WTC11 (cell line): ENCODE measurements at regions not wholly inside any gene's neighbourhood (a gene's known extent, or its start where the extent isn't known, plus 50 kb on each side); places are given as distances from the start of the nearest gene placed in this dataset.

Experiments
- ATAC-seq: fragments of 200-7000 bp; cut with Tn5 transposase; 2 replicates; pipeline ENCODE4 v1.10.0; 2021; ENCODE audit warnings: mild to moderate bottlenecking, moderate library complexity
- CTCF ChIA-PET: fragments of 300-600 bp; sonication (Branson Sonifier 250); formaldehyde crosslinking; loops from one replicate; lab custom pipeline; 2021; ENCODE audit warnings: antibody characterized with exemption; lab: Charles Lee
- POLR2A ChIA-PET: fragments of 350-600 bp; sonication (Branson Sonifier 250); formaldehyde crosslinking; loops from one replicate; lab custom pipeline; 2021; ENCODE audit warnings: antibody characterized with exemption; lab: Charles Lee
- DNase-seq: peaks from one replicate; pipeline ENCODE4 v3.0.0; 2021; ENCODE audit warnings: low spot score
- H3K27ac Mint-ChIP-seq: 2 replicates; pipeline ENCODE4 v1.8.0; 2021; ENCODE audit warnings: mixed read lengths
- H3K27me3 Mint-ChIP-seq: 2 replicates; pipeline ENCODE4 v1.8.0; 2021; ENCODE audit warnings: low read depth, mild to moderate bottlenecking, moderate library complexity, mixed read lengths
- H3K36me3 Mint-ChIP-seq: 2 replicates; pipeline ENCODE4 v1.8.0; 2021; ENCODE audit warnings: mixed read lengths
- H3K4me1 Mint-ChIP-seq: 2 replicates; pipeline ENCODE4 v1.8.0; 2022; ENCODE audit warnings: mixed read lengths
- H3K4me3 Mint-ChIP-seq: 2 replicates; pipeline ENCODE4 v1.8.0; 2021; ENCODE audit warnings: mild to moderate bottlenecking, moderate library complexity, mixed read lengths
- H3K9me3 Mint-ChIP-seq: 2 replicates; pipeline ENCODE4 v1.8.0; 2021; ENCODE audit warnings: mixed read lengths
- CBFB ChIP-seq: sonication (generic); formaldehyde crosslinking; IDR thresholded peaks from 2 replicates; pipeline ENCODE4 v1.8.1; 2022; ENCODE audit warnings: mild to moderate bottlenecking, low read depth, missing genetic modification reagents
- FOXP1 ChIP-seq: sonication (generic); formaldehyde crosslinking; IDR thresholded peaks from 2 replicates; pipeline ENCODE4 v1.8.0; 2022; ENCODE audit warnings: missing genetic modification reagents, mild to moderate bottlenecking, moderate library complexity, borderline replicate concordance
- GABPB1 ChIP-seq: sonication (generic); formaldehyde crosslinking; IDR thresholded peaks from 2 replicates; pipeline ENCODE4 v1.8.1; 2023; ENCODE audit warnings: mild to moderate bottlenecking, missing genetic modification reagents
- GRHL2 ChIP-seq: fragments of 250-450 bp; sonication (Bioruptor Pico); IDR thresholded peaks from 2 replicates; pipeline ENCODE4 v1.8.0; 2022; ENCODE audit warnings: mild to moderate bottlenecking, moderate library complexity; ENCODE audit not compliant: insufficient replicate concordance, severe bottlenecking
- JAZF1 ChIP-seq: fragments of 250-450 bp; sonication (Bioruptor Pico); IDR thresholded peaks from 2 replicates; pipeline ENCODE4 v1.9.0; 2021; ENCODE audit warnings: moderate library complexity, mild to moderate bottlenecking, inconsistent platforms
- PRRX2 ChIP-seq: fragments of 250-450 bp; sonication (Bioruptor Pico); IDR thresholded peaks from 2 replicates; pipeline ENCODE4 v1.8.0; 2021; ENCODE audit warnings: mild to moderate bottlenecking
- TEAD4 ChIP-seq: sonication (generic); formaldehyde crosslinking; IDR thresholded peaks from 2 replicates; pipeline ENCODE4 v1.8.0; 2022; ENCODE audit warnings: mild to moderate bottlenecking, missing genetic modification reagents
- ZNF121 ChIP-seq: sonication (generic); formaldehyde crosslinking; IDR thresholded peaks from 2 replicates; pipeline ENCODE4 v1.8.0; 2023; ENCODE audit warnings: missing genetic modification reagents
- ZNF138 ChIP-seq: sonication (generic); formaldehyde crosslinking; conservative IDR thresholded peaks from 2 replicates; pipeline ENCODE4 v1.8.1; 2022; ENCODE audit warnings: mild to moderate bottlenecking, moderate library complexity, missing genetic modification reagents
- ZNF423 ChIP-seq: fragments of 250-450 bp; sonication (Bioruptor Pico); IDR thresholded peaks from 2 replicates; pipeline ENCODE4 v2.1.2; 2022; ENCODE audit warnings: mild to moderate bottlenecking, moderate library complexity
- TF ChIP-seq, protein P1 (sequence below): sonication (generic); formaldehyde crosslinking; IDR thresholded peaks from 2 replicates; pipeline ENCODE4 v1.8.1; 2023; ENCODE audit warnings: mild to moderate bottlenecking, missing genetic modification reagents
- TF ChIP-seq, protein P2 (sequence below): sonication (generic); formaldehyde crosslinking; IDR thresholded peaks from 2 replicates; pipeline ENCODE4 v1.8.0; 2022; ENCODE audit warnings: missing genetic modification reagents
- TF ChIP-seq, protein P3 (sequence below): sonication (generic); formaldehyde crosslinking; conservative IDR thresholded peaks from 2 replicates; pipeline ENCODE4 v1.8.1; 2023; ENCODE audit warnings: mild to moderate bottlenecking, low read depth, missing genetic modification reagents, moderate library complexity
- TF ChIP-seq, protein P4 (sequence below): fragments of 250-450 bp; sonication (Bioruptor Pico); IDR thresholded peaks from 2 replicates; pipeline ENCODE4 v1.9.0; 2021; ENCODE audit warnings: mild to moderate bottlenecking
- TF ChIP-seq, protein P5 (sequence below): sonication (generic); formaldehyde crosslinking; IDR thresholded peaks from 2 replicates; pipeline ENCODE4 v1.8.1; 2022; ENCODE audit warnings: low read depth, mild to moderate bottlenecking, moderate library complexity, missing genetic modification reagents, borderline replicate concordance

DNA sequence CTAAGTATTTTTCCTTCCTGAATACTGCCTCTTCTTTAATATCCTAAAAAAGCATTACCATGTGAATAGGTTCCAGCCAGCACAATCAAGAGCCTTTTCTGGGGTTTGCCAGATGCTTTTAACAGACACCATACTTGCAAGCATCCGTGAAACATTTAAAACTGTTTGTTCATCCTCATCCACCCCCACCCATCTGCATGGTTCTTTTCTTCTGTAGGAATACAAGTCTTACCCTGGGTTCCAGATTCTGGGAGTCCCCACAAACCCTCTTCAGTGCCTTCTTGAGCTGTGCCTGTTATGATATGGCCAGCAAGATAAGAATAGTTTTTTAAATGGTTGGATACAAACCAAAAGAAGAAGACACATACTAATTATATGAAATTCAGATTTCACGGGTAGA, 354.9 kb upstream of the PLXNA2 start:
- no peaks in the 10 kb centered on the region for H3K9me3 Mint-ChIP-seq
- no peaks in the 10 kb centered on the region for H3K27me3 Mint-ChIP-seq
- CTCF ChIA-PET = no interaction called here
- TF ChIP-seq ZNF423 (CRISPR knock-in tag) (no peak), ZNF121 (CRISPR knock-in tag) (no peak), GRHL2 (CRISPR knock-in tag) (no peak), PRRX2 (CRISPR knock-in tag) (no peak)
- TF ChIP-seq, protein P1, sequence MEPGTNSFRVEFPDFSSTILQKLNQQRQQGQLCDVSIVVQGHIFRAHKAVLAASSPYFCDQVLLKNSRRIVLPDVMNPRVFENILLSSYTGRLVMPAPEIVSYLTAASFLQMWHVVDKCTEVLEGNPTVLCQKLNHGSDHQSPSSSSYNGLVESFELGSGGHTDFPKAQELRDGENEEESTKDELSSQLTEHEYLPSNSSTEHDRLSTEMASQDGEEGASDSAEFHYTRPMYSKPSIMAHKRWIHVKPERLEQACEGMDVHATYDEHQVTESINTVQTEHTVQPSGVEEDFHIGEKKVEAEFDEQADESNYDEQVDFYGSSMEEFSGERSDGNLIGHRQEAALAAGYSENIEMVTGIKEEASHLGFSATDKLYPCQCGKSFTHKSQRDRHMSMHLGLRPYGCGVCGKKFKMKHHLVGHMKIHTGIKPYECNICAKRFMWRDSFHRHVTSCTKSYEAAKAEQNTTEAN (CRISPR knock-in tag) = no peak
- TF ChIP-seq, protein P2, sequence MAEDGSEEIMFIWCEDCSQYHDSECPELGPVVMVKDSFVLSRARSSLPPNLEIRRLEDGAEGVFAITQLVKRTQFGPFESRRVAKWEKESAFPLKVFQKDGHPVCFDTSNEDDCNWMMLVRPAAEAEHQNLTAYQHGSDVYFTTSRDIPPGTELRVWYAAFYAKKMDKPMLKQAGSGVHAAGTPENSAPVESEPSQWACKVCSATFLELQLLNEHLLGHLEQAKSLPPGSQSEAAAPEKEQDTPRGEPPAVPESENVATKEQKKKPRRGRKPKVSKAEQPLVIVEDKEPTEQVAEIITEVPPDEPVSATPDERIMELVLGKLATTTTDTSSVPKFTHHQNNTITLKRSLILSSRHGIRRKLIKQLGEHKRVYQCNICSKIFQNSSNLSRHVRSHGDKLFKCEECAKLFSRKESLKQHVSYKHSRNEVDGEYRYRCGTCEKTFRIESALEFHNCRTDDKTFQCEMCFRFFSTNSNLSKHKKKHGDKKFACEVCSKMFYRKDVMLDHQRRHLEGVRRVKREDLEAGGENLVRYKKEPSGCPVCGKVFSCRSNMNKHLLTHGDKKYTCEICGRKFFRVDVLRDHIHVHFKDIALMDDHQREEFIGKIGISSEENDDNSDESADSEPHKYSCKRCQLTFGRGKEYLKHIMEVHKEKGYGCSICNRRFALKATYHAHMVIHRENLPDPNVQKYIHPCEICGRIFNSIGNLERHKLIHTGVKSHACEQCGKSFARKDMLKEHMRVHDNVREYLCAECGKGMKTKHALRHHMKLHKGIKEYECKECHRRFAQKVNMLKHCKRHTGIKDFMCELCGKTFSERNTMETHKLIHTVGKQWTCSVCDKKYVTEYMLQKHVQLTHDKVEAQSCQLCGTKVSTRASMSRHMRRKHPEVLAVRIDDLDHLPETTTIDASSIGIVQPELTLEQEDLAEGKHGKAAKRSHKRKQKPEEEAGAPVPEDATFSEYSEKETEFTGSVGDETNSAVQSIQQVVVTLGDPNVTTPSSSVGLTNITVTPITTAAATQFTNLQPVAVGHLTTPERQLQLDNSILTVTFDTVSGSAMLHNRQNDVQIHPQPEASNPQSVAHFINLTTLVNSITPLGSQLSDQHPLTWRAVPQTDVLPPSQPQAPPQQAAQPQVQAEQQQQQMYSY (CRISPR knock-in tag) = no peak
- TF ChIP-seq, all 79 proteins: peak for 0
- H3K4me3 Mint-ChIP-seq = no peak overlapping the region
- no peak for ATAC-seq
- no peak overlapping the region for H3K27ac Mint-ChIP-seq
- peaks cover 57% of the 10 kb centered on the region for H3K4me1 Mint-ChIP-seq
- POLR2A ChIA-PET = no interaction called here
- DNase-seq = no peak
- no peaks in the 10 kb centered on the region for H3K36me3 Mint-ChIP-seq

DNA sequence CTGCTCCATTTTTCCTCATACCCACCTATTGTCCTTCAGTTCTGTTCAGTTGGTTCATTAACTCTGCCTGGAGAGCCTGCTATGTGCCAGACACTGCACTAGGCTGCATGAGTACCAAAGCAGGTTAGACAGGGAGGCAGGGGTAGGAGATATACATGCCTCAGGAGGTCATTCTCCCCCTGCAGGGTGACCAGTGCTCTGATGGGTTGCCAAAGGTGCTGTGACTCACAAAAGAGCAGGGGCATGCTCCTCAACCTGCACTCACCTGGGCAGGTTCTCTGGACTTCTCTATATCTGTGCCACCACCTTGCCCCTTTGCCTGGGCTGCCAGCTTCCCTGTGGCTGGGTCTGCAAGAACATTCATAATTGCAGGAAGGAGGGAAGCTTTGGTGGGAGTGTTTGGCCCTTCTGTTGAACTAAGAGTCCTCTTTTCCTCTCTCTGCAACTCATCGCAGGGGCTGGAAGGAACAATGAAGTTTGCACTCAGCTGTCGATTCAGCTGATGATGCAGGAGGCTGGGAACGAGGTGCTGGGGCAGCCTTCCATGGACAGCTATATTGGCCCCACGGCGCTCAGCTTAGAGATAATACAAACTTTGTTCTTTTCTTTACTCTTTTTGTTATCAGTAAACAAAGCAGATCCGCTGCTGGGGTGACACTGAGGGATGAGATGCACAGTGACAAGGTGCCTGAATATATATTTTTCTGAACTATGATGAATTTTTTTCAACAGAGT, 356.4 kb upstream of the PLXNA2 start:
- H3K4me1 Mint-ChIP-seq = peaks cover 69% of the 10 kb centered on the region
- POLR2A ChIA-PET = no interaction called here
- TF ChIP-seq GRHL2 (CRISPR knock-in tag) = no peak
- no peak for TF ChIP-seq GABPB1 (CRISPR knock-in tag)
- no peak for TF ChIP-seq CBFB (CRISPR knock-in tag)
- no peak for TF ChIP-seq ZNF138
- TF ChIP-seq, protein P3, sequence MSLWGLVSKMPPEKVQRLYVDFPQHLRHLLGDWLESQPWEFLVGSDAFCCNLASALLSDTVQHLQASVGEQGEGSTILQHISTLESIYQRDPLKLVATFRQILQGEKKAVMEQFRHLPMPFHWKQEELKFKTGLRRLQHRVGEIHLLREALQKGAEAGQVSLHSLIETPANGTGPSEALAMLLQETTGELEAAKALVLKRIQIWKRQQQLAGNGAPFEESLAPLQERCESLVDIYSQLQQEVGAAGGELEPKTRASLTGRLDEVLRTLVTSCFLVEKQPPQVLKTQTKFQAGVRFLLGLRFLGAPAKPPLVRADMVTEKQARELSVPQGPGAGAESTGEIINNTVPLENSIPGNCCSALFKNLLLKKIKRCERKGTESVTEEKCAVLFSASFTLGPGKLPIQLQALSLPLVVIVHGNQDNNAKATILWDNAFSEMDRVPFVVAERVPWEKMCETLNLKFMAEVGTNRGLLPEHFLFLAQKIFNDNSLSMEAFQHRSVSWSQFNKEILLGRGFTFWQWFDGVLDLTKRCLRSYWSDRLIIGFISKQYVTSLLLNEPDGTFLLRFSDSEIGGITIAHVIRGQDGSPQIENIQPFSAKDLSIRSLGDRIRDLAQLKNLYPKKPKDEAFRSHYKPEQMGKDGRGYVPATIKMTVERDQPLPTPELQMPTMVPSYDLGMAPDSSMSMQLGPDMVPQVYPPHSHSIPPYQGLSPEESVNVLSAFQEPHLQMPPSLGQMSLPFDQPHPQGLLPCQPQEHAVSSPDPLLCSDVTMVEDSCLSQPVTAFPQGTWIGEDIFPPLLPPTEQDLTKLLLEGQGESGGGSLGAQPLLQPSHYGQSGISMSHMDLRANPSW (CRISPR knock-in tag) = no peak
- TF ChIP-seq, protein P4, sequence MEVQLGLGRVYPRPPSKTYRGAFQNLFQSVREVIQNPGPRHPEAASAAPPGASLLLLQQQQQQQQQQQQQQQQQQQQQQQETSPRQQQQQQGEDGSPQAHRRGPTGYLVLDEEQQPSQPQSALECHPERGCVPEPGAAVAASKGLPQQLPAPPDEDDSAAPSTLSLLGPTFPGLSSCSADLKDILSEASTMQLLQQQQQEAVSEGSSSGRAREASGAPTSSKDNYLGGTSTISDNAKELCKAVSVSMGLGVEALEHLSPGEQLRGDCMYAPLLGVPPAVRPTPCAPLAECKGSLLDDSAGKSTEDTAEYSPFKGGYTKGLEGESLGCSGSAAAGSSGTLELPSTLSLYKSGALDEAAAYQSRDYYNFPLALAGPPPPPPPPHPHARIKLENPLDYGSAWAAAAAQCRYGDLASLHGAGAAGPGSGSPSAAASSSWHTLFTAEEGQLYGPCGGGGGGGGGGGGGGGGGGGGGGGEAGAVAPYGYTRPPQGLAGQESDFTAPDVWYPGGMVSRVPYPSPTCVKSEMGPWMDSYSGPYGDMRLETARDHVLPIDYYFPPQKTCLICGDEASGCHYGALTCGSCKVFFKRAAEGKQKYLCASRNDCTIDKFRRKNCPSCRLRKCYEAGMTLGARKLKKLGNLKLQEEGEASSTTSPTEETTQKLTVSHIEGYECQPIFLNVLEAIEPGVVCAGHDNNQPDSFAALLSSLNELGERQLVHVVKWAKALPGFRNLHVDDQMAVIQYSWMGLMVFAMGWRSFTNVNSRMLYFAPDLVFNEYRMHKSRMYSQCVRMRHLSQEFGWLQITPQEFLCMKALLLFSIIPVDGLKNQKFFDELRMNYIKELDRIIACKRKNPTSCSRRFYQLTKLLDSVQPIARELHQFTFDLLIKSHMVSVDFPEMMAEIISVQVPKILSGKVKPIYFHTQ (CRISPR knock-in tag) = no peak
- no peak for TF ChIP-seq JAZF1 (CRISPR knock-in tag)
- no peak for TF ChIP-seq FOXP1
- TF ChIP-seq TEAD4 (CRISPR knock-in tag) = no peak
- no peak for TF ChIP-seq ZNF121 (CRISPR knock-in tag)
- TF ChIP-seq, protein P5, sequence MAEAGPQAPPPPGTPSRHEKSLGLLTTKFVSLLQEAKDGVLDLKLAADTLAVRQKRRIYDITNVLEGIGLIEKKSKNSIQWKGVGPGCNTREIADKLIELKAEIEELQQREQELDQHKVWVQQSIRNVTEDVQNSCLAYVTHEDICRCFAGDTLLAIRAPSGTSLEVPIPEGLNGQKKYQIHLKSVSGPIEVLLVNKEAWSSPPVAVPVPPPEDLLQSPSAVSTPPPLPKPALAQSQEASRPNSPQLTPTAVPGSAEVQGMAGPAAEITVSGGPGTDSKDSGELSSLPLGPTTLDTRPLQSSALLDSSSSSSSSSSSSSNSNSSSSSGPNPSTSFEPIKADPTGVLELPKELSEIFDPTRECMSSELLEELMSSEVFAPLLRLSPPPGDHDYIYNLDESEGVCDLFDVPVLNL (CRISPR knock-in tag) = no peak
- ATAC-seq (peak; percentile 65), DNase-seq (no peak)
- H3K27me3 Mint-ChIP-seq = no peaks in the 10 kb centered on the region
- H3K36me3 Mint-ChIP-seq = no peaks in the 10 kb centered on the region
- CTCF ChIA-PET = interaction anchor here (1.2 kb wide), 1 partner anchor 607 kb away, joined by 4 read pairs; no protein-coding TSS in a partner anchor
- no peaks in the 10 kb centered on the region for H3K9me3 Mint-ChIP-seq
- no peak overlapping the region for H3K4me3 Mint-ChIP-seq
- no peak overlapping the region for H3K27ac Mint-ChIP-seq
